Fibroblast of lung (primary cell): ENCODE measurements at regions not wholly inside any gene's neighbourhood (a gene's known extent, or its start where the extent isn't known, plus 50 kb on each side); places are given as distances from the start of the nearest gene placed in this dataset.

Experiments
- DNase-seq, 2 donors: peaks; one replicate each; pipeline versions ENCODE4 v3.0.0 to v3.0.0-alpha.2; 2010; ENCODE audit warnings: low read depth in 2 of 2
- H2AFZ ChIP-seq: 2 replicates; pipeline ENCODE4 v1.5.1; 2012; ENCODE audit warnings: low read length, control low read depth, inconsistent platforms
- H3K27ac ChIP-seq: 2 replicates; pipeline ENCODE4 v1.5.1; 2011; ENCODE audit warnings: low read length, control low read depth; ENCODE audit not compliant: insufficient read depth
- H3K27me3 ChIP-seq: 2 replicates; pipeline ENCODE4 v1.5.1; 2011; ENCODE audit warnings: mild to moderate bottlenecking, low read length; ENCODE audit not compliant: control insufficient read depth, insufficient read depth
- H3K36me3 ChIP-seq: 2 replicates; pipeline ENCODE4 v1.5.1; 2011; ENCODE audit warnings: low read length; ENCODE audit not compliant: control insufficient read depth, insufficient read depth
- H3K4me1 ChIP-seq: 2 replicates; pipeline ENCODE4 v1.5.1; 2011; ENCODE audit warnings: low read length; ENCODE audit not compliant: control insufficient read depth, insufficient read depth; ENCODE audit errors: extremely low read depth
- H3K4me2 ChIP-seq: 2 replicates; pipeline ENCODE4 v1.5.1; 2011; ENCODE audit warnings: low read length, control low read depth; ENCODE audit not compliant: insufficient read depth; ENCODE audit errors: extremely low read depth
- H3K4me3 ChIP-seq, 4 experiments: fragments of 200-600 bp in 1 of 4; sonication (generic) in 1 of 4; replicated peaks in 1 of 4; 2 replicates each; pipeline ENCODE4 v1.5.1; 2011 to 2016; ENCODE audit warnings: low read length in 4 of 4, low read depth in 3 of 4, mild to moderate bottlenecking in 3 of 4, control low read depth in 2 of 4, inconsistent platforms in 1 of 4, mixed read lengths in 1 of 4; ENCODE audit not compliant: insufficient read depth in 1 of 4; ENCODE audit errors: control extremely low read depth in 1 of 4
- H3K79me2 ChIP-seq: 2 replicates; pipeline ENCODE4 v1.5.1; 2012; ENCODE audit warnings: mild to moderate bottlenecking, low read length, inconsistent platforms; ENCODE audit not compliant: control insufficient read depth, insufficient read depth
- H3K9ac ChIP-seq: 2 replicates; pipeline ENCODE4 v1.5.1; 2011; ENCODE audit warnings: mild to moderate bottlenecking, low read length, control low read depth; ENCODE audit not compliant: insufficient read depth
- H3K9me3 ChIP-seq: 2 replicates; pipeline ENCODE4 v1.5.1; 2012; ENCODE audit warnings: low read depth, low read length; ENCODE audit not compliant: control insufficient read depth, insufficient read depth
- H4K20me1 ChIP-seq: 2 replicates; pipeline ENCODE4 v1.5.1; 2011; ENCODE audit warnings: low read length; ENCODE audit not compliant: control insufficient read depth, insufficient read depth; ENCODE audit errors: extremely low read depth
- EZH2 ChIP-seq: IDR thresholded peaks from 2 replicates; pipeline ENCODE4 v1.5.1; 2012; ENCODE audit warnings: low read length, control low read depth, mild to moderate bottlenecking; ENCODE audit errors: missing control alignments
- TF ChIP-seq, protein P1 (sequence below), 2 donors: IDR thresholded peaks in 1 of 2; conservative IDR thresholded peaks in 1 of 2; 1 replicate in 1 of 2; 2 replicates in 1 of 2; pipeline ENCODE4 v1.5.1; 2011 to 2012; ENCODE audit warnings: low read length in 2 of 2, control low read depth in 1 of 2, inconsistent platforms in 1 of 2, low read depth in 1 of 2, mild to moderate bottlenecking in 1 of 2

GRCh38 chr18:39627936-39628335, 2062.3 kb upstream of the CELF4 start:
- no peaks in the 10 kb centered on the region for H3K4me1 ChIP-seq
- H3K36me3 ChIP-seq: no peaks in the 10 kb centered on the region
- no peak overlapping the region for H3K9ac ChIP-seq
- H3K4me2 ChIP-seq: no peak overlapping the region
- no peaks in the 10 kb centered on the region for H3K27me3 ChIP-seq
- no peaks in the 10 kb centered on the region for H3K79me2 ChIP-seq
- no peak overlapping the region for H3K27ac ChIP-seq
- H3K9me3 ChIP-seq: no peaks in the 10 kb centered on the region
- DNase-seq: peak in 1 of 2 donors; percentile 77
- H4K20me1 ChIP-seq: no peaks in the 10 kb centered on the region
- H3K4me3 ChIP-seq: no peak overlapping the region
- no peak overlapping the region for H2AFZ ChIP-seq
- TF ChIP-seq EZH2: no peak
- TF ChIP-seq, protein P1, sequence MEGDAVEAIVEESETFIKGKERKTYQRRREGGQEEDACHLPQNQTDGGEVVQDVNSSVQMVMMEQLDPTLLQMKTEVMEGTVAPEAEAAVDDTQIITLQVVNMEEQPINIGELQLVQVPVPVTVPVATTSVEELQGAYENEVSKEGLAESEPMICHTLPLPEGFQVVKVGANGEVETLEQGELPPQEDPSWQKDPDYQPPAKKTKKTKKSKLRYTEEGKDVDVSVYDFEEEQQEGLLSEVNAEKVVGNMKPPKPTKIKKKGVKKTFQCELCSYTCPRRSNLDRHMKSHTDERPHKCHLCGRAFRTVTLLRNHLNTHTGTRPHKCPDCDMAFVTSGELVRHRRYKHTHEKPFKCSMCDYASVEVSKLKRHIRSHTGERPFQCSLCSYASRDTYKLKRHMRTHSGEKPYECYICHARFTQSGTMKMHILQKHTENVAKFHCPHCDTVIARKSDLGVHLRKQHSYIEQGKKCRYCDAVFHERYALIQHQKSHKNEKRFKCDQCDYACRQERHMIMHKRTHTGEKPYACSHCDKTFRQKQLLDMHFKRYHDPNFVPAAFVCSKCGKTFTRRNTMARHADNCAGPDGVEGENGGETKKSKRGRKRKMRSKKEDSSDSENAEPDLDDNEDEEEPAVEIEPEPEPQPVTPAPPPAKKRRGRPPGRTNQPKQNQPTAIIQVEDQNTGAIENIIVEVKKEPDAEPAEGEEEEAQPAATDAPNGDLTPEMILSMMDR (conservative IDR thresholded peaks at IDR 0.05 in 1 of 2, IDR thresholded peaks at IDR 0.05 in 1 of 2; ENCODE audit: low read depth in 1 of 2, low read length in 2 of 2): no peak

GRCh38 chr18:39624961-39625360, 2059.4 kb upstream of the CELF4 start:
- H4K20me1 ChIP-seq: no peaks in the 10 kb centered on the region
- H3K27ac ChIP-seq: no peak overlapping the region
- no peak overlapping the region for H3K9ac ChIP-seq
- no peak overlapping the region for H3K4me2 ChIP-seq
- H3K27me3 ChIP-seq: no peaks in the 10 kb centered on the region
- H2AFZ ChIP-seq: no peak overlapping the region
- DNase-seq: peak; percentile 51 to 85
- no peaks in the 10 kb centered on the region for H3K36me3 ChIP-seq
- no peaks in the 10 kb centered on the region for H3K9me3 ChIP-seq
- H3K4me1 ChIP-seq: no peaks in the 10 kb centered on the region
- H3K79me2 ChIP-seq: no peaks in the 10 kb centered on the region
- H3K4me3 ChIP-seq: no peak overlapping the region
- TF ChIP-seq EZH2: no peak
- TF ChIP-seq, protein P1 (conservative IDR thresholded peaks at IDR 0.05 in 1 of 2, IDR thresholded peaks at IDR 0.05 in 1 of 2; ENCODE audit: low read depth in 1 of 2, low read length in 2 of 2): no peak

DNA sequence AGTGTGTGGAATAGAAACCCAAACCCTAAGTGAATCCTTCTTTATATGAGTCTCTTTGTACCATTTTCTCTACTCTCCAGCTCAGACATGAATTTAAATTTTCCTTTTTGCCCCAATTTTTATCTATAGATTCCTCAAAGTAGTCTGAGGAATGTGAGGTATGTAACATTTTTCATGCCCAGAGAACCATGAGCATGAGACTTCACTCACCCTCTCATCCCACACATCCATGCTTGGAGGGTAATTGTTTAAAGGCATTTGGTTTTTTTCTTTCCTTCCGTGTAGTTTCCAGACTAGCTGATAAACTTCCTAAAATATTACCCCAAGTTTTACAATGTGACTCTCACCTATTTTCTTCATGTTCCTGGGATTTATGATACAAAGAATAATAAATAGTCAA, 2056.8 kb upstream of the CELF4 start:
- no peak overlapping the region for H3K4me2 ChIP-seq
- no peak overlapping the region for H3K4me3 ChIP-seq
- H3K9me3 ChIP-seq: no peaks in the 10 kb centered on the region

More for the DNA sequence above, 2056.8 kb upstream of the CELF4 start:
- H3K36me3 ChIP-seq: no peaks in the 10 kb centered on the region
- no peak overlapping the region for H3K9ac ChIP-seq
- peak in 1 of 2 donors; percentile 44 for DNase-seq
- no peaks in the 10 kb centered on the region for H3K27me3 ChIP-seq
- no peaks in the 10 kb centered on the region for H3K4me1 ChIP-seq
- TF ChIP-seq, protein P1 (conservative IDR thresholded peaks at IDR 0.05 in 1 of 2, IDR thresholded peaks at IDR 0.05 in 1 of 2; ENCODE audit: low read depth in 1 of 2, low read length in 2 of 2): no peak
- no peak for TF ChIP-seq EZH2
- H3K27ac ChIP-seq: no peak overlapping the region
- H2AFZ ChIP-seq: no peak overlapping the region
- H3K79me2 ChIP-seq: no peaks in the 10 kb centered on the region
- no peaks in the 10 kb centered on the region for H4K20me1 ChIP-seq
